Astrocyte of the cerebellum (primary cell): ENCODE measurements at regions not wholly inside any gene's neighbourhood (a gene's known extent, or its start where the extent isn't known, plus 50 kb on each side); places are given as distances from the start of the nearest gene placed in this dataset.

Experiments used
- DNase-seq: peaks from one replicate; pipeline ENCODE4 v3.0.0-alpha.2; 2011; ENCODE audit warnings: low read depth
- H3K4me3 ChIP-seq: 2 replicates; pipeline ENCODE4 v1.5.1; 2011; ENCODE audit warnings: mild to moderate bottlenecking, low read depth, low read length, moderate library complexity
- in situ Hi-C: cut with HindIII; loops from 2 replicates; pipeline ENCODE4 v1.10.0; 2017; ENCODE audit warnings: low sequenced_read_pairs
- TF ChIP-seq, protein P1 (sequence below): IDR thresholded peaks from 2 replicates; pipeline ENCODE4 v1.5.1; 2012; ENCODE audit warnings: low read length, low read depth, moderate library complexity, mild to moderate bottlenecking; ENCODE audit errors: missing control alignments

- TF ChIP-seq, protein P1, sequence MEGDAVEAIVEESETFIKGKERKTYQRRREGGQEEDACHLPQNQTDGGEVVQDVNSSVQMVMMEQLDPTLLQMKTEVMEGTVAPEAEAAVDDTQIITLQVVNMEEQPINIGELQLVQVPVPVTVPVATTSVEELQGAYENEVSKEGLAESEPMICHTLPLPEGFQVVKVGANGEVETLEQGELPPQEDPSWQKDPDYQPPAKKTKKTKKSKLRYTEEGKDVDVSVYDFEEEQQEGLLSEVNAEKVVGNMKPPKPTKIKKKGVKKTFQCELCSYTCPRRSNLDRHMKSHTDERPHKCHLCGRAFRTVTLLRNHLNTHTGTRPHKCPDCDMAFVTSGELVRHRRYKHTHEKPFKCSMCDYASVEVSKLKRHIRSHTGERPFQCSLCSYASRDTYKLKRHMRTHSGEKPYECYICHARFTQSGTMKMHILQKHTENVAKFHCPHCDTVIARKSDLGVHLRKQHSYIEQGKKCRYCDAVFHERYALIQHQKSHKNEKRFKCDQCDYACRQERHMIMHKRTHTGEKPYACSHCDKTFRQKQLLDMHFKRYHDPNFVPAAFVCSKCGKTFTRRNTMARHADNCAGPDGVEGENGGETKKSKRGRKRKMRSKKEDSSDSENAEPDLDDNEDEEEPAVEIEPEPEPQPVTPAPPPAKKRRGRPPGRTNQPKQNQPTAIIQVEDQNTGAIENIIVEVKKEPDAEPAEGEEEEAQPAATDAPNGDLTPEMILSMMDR = no peak
- no peak overlapping the region for H3K4me3 ChIP-seq
- no peak for DNase-seq
- in situ Hi-C loops = loop anchor here (25.0 kb wide), 2 partner anchors 360 to 485 kb away; partner anchors contain the start of gene STAT4
These were observed 155.3 kb upstream of the NABP1 start for GRCh38 chr2:191522478-191523120.

- in situ Hi-C loops = no loop called here
- H3K4me3 ChIP-seq = no peak overlapping the region
- TF ChIP-seq, protein P1 = no peak
- DNase-seq = no peak
These were observed 151.8 kb upstream of the NABP1 start for GRCh38 chr2:191526091-191526490.

GRCh38 chr2:191526536-191526935 is 151.4 kb upstream of the NABP1 start:
- in situ Hi-C loops = no loop called here
- TF ChIP-seq, protein P1 = no peak
- H3K4me3 ChIP-seq = no peak overlapping the region
- no peak for DNase-seq

GRCh38 chr2:191526953-191527556 is 150.9 kb upstream of the NABP1 start:
- no peak for DNase-seq
- TF ChIP-seq, protein P1 = no peak
- in situ Hi-C loops = no loop called here
- H3K4me3 ChIP-seq = no peak overlapping the region

DNA sequence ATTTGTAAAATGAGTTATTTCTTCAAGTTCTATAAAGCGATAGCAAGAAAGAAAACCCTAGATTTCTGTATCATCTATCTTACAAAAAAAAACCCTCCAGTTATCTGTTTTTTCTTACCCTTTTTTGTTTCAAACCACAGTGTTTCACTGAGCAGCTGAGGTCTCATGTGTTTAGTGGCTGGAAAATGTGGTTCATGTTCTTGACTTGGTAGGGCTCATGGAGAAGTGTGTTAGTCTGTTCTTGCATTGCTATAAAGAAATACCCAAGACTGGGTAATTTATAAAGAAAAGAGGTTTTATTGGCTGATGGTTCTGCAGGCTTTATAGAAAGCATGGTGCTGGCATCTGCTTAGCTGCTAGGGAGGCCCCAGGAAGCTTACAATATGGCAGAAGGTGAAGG is 147.3 kb upstream of the NABP1 start:
- in situ Hi-C loops = no loop called here
- DNase-seq = no peak
- no peak overlapping the region for H3K4me3 ChIP-seq
- TF ChIP-seq, protein P1 = no peak

DNA sequence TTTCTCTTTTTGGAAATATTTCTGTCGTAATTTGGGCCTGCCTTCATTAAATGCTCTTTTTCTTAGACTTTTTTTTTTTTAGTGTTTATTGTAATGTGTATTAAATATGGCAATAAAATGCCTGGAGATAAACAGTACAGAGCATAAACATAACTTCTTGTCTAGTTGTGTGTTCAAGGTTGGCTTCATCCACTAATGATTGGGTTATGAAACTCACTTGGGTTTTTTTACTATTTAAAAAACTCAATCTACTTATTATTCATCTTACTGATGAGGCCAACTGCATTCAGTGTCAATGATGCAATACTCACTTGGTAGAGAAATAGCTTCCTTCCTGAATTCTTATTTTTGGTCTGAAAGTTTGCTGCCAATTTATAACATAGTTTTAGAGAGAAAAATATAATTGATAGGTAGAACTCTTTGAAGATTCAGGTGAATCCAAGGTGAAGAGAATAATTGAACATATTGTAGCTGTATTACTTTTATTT is 144.2 kb upstream of the NABP1 start:
- TF ChIP-seq, protein P1 = no peak
- in situ Hi-C loops = no loop called here
- no peak for DNase-seq
- H3K4me3 ChIP-seq = no peak overlapping the region
